ENCODE measurements at regions not wholly inside any gene's neighbourhood (a gene's known extent, or its start where the extent isn't known, plus 50 kb on each side); places are given as distances from the start of the nearest gene placed in this dataset.
"Not testable (repeated sequence)": the region's sequence is repeated elsewhere in the genome, so short reads cannot be mapped to it uniquely, and the experiment has no call there.

GRCh38 chr17:20677469-20677868, 97.9 kb downstream of the CDRT15L2 start:
- not testable (repeated sequence) for H3K27me3 ChIP-seq (ENCODE audit: control insufficient read depth in 2 of 2, insufficient read depth in 1 of 2, low read length in 1 of 2); H3K4me3 ChIP-seq (ENCODE audit: low read length in 2 of 2); DNase-seq (ENCODE audit: low read depth in 6 of 9, low spot score in 9 of 9); H3K4me1 ChIP-seq (ENCODE audit: control insufficient read depth in 2 of 2, insufficient read depth in 2 of 2, low read length in 2 of 2); H3K36me3 ChIP-seq (ENCODE audit: control insufficient read depth in 2 of 2, insufficient read depth in 2 of 2, low read length in 1 of 2); H3K9me3 ChIP-seq (ENCODE audit: control insufficient read depth in 2 of 2, insufficient read depth in 1 of 2, low read length in 1 of 2); H3K27ac ChIP-seq (ENCODE audit: low read depth in 1 of 2, low read length in 1 of 2)
- 94% methylated on average over 8 of the region's 8 CpGs for WGBS

GRCh38 chr17:20678424-20678823, 98.9 kb downstream of the CDRT15L2 start:
- H3K36me3 ChIP-seq (ENCODE audit: control insufficient read depth in 2 of 2, insufficient read depth in 2 of 2, low read length in 1 of 2); H3K27me3 ChIP-seq (ENCODE audit: control insufficient read depth in 2 of 2, insufficient read depth in 1 of 2, low read length in 1 of 2); H3K4me3 ChIP-seq (ENCODE audit: low read length in 2 of 2); H3K4me1 ChIP-seq (ENCODE audit: control insufficient read depth in 2 of 2, insufficient read depth in 2 of 2, low read length in 2 of 2); DNase-seq (ENCODE audit: low read depth in 6 of 9, low spot score in 9 of 9); H3K27ac ChIP-seq (ENCODE audit: low read depth in 1 of 2, low read length in 1 of 2); H3K9me3 ChIP-seq (ENCODE audit: control insufficient read depth in 2 of 2, insufficient read depth in 1 of 2, low read length in 1 of 2): not testable (repeated sequence)
- WGBS: 92% methylated on average over 5 of the region's 5 CpGs

DNA sequence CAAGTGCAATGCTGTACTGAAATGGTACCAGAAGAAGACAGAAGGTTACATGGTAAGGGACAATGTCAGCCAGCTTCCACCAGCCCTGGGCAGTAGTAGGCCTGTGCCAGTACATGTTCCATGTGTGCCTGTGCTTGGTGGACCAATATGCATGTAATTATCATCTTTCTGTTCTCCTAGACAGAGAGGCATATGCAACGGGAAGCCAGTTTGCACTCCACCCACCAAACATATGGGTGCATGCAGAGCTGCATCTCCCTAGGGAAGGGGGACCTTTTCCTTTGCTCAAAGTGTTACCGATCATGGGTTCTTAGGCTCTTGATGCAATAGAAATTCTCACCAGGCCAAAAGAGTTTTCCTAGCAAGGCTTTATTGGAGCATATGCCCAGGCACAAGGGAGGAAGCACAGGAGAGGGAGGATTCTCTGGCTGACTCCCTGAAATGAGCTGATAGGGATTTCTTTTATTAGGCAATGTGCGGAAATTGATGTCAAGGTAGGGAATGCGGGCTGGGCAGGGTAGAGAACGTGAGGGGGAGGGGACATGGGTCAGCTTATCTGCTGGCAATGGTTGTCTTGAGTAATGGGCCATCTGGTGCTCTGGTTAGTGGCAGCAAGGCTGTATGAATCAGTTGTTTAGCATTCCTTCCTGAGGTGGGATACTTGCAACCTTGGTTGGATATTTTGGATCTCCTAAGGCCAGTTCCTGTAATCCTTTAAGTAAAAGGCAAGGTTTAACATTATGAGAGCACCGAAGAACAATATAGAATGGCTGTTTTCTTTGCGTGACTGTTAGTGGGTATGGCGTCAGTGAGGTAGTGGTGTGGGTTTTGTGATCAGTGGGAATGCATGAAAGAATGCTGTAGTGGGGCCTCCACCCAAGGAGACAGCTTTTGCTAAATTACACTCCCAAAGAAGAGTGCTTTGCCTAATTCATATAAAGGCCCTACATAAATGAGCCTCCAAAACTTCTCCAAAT, 102.5 kb downstream of the CDRT15L2 start:
- not testable (repeated sequence) for H3K9me3 ChIP-seq (ENCODE audit: control insufficient read depth in 2 of 2, insufficient read depth in 1 of 2, low read length in 1 of 2); H3K36me3 ChIP-seq (ENCODE audit: control insufficient read depth in 2 of 2, insufficient read depth in 2 of 2, low read length in 1 of 2); H3K27ac ChIP-seq (ENCODE audit: low read depth in 1 of 2, low read length in 1 of 2); DNase-seq (ENCODE audit: low read depth in 6 of 9, low spot score in 9 of 9); H3K27me3 ChIP-seq (ENCODE audit: control insufficient read depth in 2 of 2, insufficient read depth in 1 of 2, low read length in 1 of 2); H3K4me3 ChIP-seq (ENCODE audit: low read length in 2 of 2); H3K4me1 ChIP-seq (ENCODE audit: control insufficient read depth in 2 of 2, insufficient read depth in 2 of 2, low read length in 2 of 2)
- 98% methylated on average over 8 of the region's 8 CpGs for WGBS

DNA sequence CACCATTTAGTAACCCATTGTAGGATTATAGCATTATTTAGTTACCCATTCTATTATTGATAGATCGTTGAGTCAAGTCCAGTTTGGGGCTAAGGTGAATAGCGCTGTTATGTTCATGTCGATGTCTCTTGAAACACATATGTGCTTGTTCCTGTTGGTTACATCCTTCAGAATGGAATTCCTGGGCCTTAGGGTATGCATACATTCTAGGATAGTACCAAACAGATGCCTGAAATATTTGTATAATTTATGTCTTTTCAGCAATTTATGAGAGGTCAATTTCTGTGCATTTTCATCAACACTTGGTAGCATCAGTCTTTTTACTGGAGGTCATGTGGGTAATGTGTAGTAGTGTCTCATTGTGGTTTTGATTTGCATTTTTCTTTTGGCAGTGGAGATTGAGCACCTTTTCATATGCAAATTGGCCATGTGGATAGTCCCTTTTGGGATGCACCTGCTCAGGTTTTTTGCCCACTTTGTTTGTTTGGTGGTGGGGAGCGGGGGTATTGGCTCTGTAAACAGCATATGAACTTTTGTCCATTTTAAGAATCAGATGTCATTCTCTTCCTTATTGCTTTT, 104.2 kb downstream of the CDRT15L2 start:
- H3K4me3 ChIP-seq (ENCODE audit: low read length in 2 of 2); H3K27me3 ChIP-seq (ENCODE audit: control insufficient read depth in 2 of 2, insufficient read depth in 1 of 2, low read length in 1 of 2); DNase-seq (ENCODE audit: low read depth in 6 of 9, low spot score in 9 of 9); H3K36me3 ChIP-seq (ENCODE audit: control insufficient read depth in 2 of 2, insufficient read depth in 2 of 2, low read length in 1 of 2); H3K9me3 ChIP-seq (ENCODE audit: control insufficient read depth in 2 of 2, insufficient read depth in 1 of 2, low read length in 1 of 2); H3K4me1 ChIP-seq (ENCODE audit: control insufficient read depth in 2 of 2, insufficient read depth in 2 of 2, low read length in 2 of 2); H3K27ac ChIP-seq (ENCODE audit: low read depth in 1 of 2, low read length in 1 of 2): not testable (repeated sequence)
- 99% methylated on average over 3 of the region's 4 CpGs for WGBS

DNA sequence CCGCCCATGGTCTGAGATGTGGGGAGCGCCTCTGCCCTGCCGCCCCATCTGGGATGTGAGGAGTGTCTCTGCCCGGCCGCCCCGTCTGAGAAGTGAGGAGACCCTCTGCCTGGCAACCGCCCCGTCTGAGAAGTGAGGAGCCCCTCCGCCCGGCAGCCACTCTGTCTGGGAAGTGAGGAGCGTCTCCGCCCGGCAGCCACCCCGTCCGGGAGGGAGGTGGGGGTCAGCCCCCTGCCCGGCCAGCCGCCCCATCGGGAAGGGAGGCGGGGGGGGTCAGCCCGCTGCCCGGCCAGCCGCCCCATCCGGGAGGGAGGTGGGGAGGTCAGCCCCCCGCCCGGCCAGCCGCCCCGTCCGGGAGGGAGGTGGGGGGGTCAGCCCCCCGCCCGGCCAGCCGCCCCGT, 105.5 kb downstream of the CDRT15L2 start:
- H3K4me1 ChIP-seq (ENCODE audit: control insufficient read depth in 2 of 2, insufficient read depth in 2 of 2, low read length in 2 of 2); DNase-seq (ENCODE audit: low read depth in 6 of 9, low spot score in 9 of 9); H3K27me3 ChIP-seq (ENCODE audit: control insufficient read depth in 2 of 2, insufficient read depth in 1 of 2, low read length in 1 of 2); H3K4me3 ChIP-seq (ENCODE audit: low read length in 2 of 2); H3K36me3 ChIP-seq (ENCODE audit: control insufficient read depth in 2 of 2, insufficient read depth in 2 of 2, low read length in 1 of 2); H3K27ac ChIP-seq (ENCODE audit: low read depth in 1 of 2, low read length in 1 of 2); H3K9me3 ChIP-seq (ENCODE audit: control insufficient read depth in 2 of 2, insufficient read depth in 1 of 2, low read length in 1 of 2): not testable (repeated sequence)
- 97% methylated on average over 25 of the region's 32 CpGs for WGBS

DNA sequence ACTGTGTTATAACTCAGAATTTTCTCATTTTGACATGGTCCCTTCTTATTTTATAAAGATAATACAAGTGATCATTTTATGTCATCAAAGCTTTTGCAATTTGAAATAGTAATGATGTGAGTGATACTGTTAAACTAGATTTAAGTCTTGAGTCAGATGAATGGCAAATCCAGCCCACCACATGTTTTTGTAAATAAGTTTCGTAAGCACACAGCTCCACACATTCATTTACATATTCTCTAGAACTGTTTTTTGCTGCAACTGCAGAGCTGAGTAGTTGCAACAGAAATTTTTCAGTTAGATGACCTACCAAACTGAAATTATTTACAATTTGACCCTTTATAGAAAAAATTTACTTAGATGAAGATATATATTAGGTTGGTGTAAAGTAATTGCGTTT, 108.1 kb downstream of the CDRT15L2 start:
- H3K27me3 ChIP-seq (ENCODE audit: control insufficient read depth in 2 of 2, insufficient read depth in 1 of 2, low read length in 1 of 2); H3K4me1 ChIP-seq (ENCODE audit: control insufficient read depth in 2 of 2, insufficient read depth in 2 of 2, low read length in 2 of 2); H3K36me3 ChIP-seq (ENCODE audit: control insufficient read depth in 2 of 2, insufficient read depth in 2 of 2, low read length in 1 of 2); DNase-seq (ENCODE audit: low read depth in 6 of 9, low spot score in 9 of 9); H3K27ac ChIP-seq (ENCODE audit: low read depth in 1 of 2, low read length in 1 of 2); H3K9me3 ChIP-seq (ENCODE audit: control insufficient read depth in 2 of 2, insufficient read depth in 1 of 2, low read length in 1 of 2); H3K4me3 ChIP-seq (ENCODE audit: low read length in 2 of 2): not testable (repeated sequence)
- no CpG with 5 or more reads among the region's 2 CpGs for WGBS

DNA sequence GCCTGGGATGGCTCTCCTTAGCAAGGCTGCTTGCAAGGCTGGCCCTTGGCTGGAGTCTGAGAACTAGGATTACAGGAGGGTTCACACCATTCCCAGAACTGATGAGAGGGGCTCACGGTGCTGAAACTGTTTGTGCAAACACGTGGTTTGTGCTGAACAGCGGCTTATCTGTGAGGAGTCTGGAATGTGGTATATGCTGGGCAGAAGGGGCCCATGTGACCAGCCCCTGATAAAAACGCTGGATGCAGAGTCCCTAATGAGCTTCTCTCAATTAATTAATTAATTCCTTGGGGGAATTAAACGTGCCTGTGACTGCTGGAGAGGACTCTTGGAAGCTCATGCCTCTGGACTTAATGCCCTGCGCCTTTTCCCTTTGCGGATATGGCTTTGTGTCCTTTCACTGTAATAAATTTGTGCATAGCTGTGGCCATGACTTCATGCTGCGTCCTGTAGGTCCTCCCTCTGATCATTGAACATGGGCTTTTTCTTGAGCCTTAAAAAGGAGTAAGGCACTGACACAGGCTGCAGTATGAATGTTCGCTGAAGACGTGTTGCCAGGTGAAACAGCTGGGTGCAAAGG, 109.7 kb downstream of the CDRT15L2 start:
- not testable (repeated sequence) for DNase-seq (ENCODE audit: low read depth in 6 of 9, low spot score in 9 of 9); H3K36me3 ChIP-seq (ENCODE audit: control insufficient read depth in 2 of 2, insufficient read depth in 2 of 2, low read length in 1 of 2); H3K9me3 ChIP-seq (ENCODE audit: control insufficient read depth in 2 of 2, insufficient read depth in 1 of 2, low read length in 1 of 2); H3K4me1 ChIP-seq (ENCODE audit: control insufficient read depth in 2 of 2, insufficient read depth in 2 of 2, low read length in 2 of 2); H3K27ac ChIP-seq (ENCODE audit: low read depth in 1 of 2, low read length in 1 of 2); H3K4me3 ChIP-seq (ENCODE audit: low read length in 2 of 2); H3K27me3 ChIP-seq (ENCODE audit: control insufficient read depth in 2 of 2, insufficient read depth in 1 of 2, low read length in 1 of 2)
- 91% methylated on average over 10 of the region's 10 CpGs for WGBS

GRCh38 chr17:20692706-20693105, 113.2 kb downstream of the CDRT15L2 start:
- WGBS: 10% methylated on average over 1 of the region's 1 CpG
- H3K36me3 ChIP-seq (ENCODE audit: control insufficient read depth in 2 of 2, insufficient read depth in 2 of 2, low read length in 1 of 2); H3K4me1 ChIP-seq (ENCODE audit: control insufficient read depth in 2 of 2, insufficient read depth in 2 of 2, low read length in 2 of 2); H3K27ac ChIP-seq (ENCODE audit: low read depth in 1 of 2, low read length in 1 of 2); H3K27me3 ChIP-seq (ENCODE audit: control insufficient read depth in 2 of 2, insufficient read depth in 1 of 2, low read length in 1 of 2); H3K9me3 ChIP-seq (ENCODE audit: control insufficient read depth in 2 of 2, insufficient read depth in 1 of 2, low read length in 1 of 2); H3K4me3 ChIP-seq (ENCODE audit: low read length in 2 of 2): not testable (repeated sequence)
- DNase-seq (ENCODE audit: low read depth in 6 of 9, low spot score in 9 of 9): peak in 1 of 9 donors; percentile 3

GRCh38 chr17:20695871-20696270, 116.3 kb downstream of the CDRT15L2 start:
- not testable (repeated sequence) for DNase-seq (ENCODE audit: low read depth in 6 of 9, low spot score in 9 of 9); H3K27ac ChIP-seq (ENCODE audit: low read depth in 1 of 2, low read length in 1 of 2); H3K9me3 ChIP-seq (ENCODE audit: control insufficient read depth in 2 of 2, insufficient read depth in 1 of 2, low read length in 1 of 2); H3K27me3 ChIP-seq (ENCODE audit: control insufficient read depth in 2 of 2, insufficient read depth in 1 of 2, low read length in 1 of 2); H3K36me3 ChIP-seq (ENCODE audit: control insufficient read depth in 2 of 2, insufficient read depth in 2 of 2, low read length in 1 of 2); H3K4me3 ChIP-seq (ENCODE audit: low read length in 2 of 2); H3K4me1 ChIP-seq (ENCODE audit: control insufficient read depth in 2 of 2, insufficient read depth in 2 of 2, low read length in 2 of 2)
- 89% methylated on average over 1 of the region's 1 CpG for WGBS

All from thymus (tissue), 11 donors.